ENCODE measurements at regions not wholly inside any gene's neighbourhood (a gene's known extent, or its start where the extent isn't known, plus 50 kb on each side); places are given as distances from the start of the nearest gene placed in this dataset.

GRCh38 chr5:176181271-176181855, 56.9 kb upstream of the SIMC1 start:
- no peak for DNase-seq

DNA sequence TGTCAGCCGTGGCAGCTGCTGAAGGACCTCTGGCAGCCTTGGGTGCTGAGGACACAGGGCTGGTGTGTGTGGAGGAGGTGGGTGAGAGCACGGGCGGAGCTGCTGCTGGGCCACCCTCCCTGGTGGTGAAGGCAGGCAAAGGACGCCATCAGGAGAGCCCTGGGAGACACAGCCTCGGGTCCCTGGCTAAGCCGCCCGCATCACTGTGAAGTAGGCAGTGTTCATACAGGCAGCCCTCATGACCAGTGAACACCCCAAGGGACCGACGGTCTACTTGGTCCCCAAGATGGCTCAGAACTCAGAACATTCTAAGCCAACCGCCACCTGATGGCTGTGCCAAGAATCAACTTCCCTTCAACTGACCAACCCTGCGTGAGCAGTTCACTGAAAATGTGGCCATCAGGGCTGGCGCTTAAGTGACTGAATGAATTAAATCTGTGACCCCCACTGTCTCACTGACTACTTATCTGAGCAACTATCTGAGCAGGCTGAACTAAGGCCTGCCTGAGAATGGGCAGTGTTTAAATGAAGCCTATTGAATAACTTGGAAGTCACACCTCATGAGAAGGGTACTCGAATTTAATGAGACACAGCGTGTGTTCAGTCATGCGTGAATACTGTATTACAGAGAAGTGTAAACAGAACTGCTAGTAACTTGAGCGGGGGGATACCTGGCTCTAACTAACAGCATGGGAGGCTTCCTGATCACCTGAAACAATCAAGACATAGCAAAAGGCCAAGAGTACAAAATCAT, 54.7 kb upstream of the SIMC1 start:
- no peak for DNase-seq

DNA sequence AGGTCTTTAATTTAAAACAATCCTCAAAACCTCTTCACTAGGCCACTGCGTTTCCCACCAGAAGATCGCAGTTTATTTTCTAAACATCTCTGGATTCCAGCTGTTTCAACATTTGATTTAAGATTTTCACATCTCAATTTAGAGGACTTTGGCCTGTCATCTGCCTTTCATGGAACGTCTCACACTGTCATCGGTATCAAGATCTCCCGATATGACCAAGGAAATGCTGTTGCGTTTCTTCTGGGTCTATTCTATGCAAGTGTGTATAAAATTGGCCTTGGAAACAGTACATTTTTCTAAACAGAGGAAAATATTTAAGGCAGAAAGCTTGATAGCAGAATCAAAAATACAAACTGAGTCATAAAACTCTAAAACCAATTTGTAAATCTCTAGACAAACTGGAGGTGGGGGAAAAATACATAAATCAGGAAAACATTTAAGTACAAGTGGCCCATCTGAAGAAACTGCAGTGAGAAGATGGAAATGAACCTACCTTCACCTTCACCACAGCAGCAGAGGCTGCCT, 53.6 kb upstream of the SIMC1 start:
- no peak for DNase-seq

DNA sequence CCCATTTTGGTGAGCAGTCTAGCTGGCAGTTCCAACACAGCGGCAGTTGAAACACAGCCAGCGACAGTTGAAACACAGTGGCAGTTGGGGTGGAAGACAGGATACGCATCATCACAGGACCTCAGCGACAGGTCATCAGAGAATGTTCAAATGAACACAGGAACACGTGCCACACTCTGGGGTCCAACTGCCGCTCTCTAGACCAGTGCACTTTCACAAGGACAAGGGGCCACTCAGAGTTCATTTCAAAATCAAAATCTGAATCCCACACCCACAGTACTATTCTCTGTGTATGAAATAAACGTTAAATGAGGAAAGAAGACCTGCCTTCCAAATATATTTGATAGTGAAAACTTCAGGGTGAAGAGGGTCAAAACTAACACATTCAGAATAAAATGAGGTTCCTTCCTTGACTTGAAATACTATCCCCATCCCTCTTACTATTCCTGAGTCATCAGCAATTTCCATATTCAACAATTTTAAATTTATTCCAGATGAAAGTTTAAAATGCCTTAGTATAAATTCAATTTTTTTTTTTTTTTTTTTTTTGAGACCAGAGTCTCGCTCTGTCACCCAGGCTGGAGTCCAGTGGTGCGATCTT, 53.0 kb upstream of the SIMC1 start:
- DNase-seq = no peak

GRCh38 chr5:176186107-176186506, 52.1 kb upstream of the SIMC1 start:
- no peak for DNase-seq

DNA sequence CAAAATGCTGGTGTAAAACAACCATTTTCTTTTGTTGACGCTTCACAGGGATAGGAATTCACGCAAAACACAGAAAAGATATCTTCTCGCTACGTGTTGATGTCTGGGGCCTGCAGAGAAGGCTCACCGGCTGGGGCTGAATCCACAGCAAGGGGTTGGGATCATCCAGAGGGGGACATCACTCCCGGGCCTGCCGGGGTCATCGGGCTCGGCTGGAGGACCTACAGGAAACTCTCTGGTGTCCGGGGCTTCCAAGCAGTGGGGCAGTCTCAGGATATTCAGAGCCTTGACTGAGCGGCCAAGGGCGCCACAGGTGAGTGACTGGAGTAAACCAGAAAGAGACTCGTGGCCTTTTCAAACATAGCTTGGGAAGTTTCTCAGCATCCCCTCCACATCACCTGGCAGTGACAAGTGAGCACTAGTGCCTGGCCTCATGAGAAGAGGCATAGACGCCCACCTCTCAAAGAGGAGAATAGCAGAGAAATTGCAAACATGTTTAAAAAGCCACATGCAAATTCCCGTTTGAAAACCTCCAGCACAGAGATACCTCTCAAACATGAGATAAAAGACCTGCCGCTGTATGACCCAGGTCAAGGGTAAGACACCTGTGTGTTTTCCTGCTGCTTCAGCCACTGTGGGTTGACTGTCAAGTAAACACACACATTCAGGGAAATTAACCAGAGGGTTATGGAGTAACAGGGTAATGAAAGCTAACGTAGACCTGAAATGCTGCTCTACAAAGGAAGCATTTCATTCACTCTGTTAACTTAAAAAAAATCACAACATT, 50.8 kb upstream of the SIMC1 start:
- no peak for DNase-seq

- DNase-seq = no peak
These were observed 50.1 kb upstream of the SIMC1 start for GRCh38 chr5:176188085-176188484.

Data from activated CD8-positive, alpha-beta memory T cell treated with anti-CD3 and anti-CD28 coated beads, Interleukin-2, amount 50 U/mL, for 4 hours (primary cell).